ENCODE measurements at regions not wholly inside any gene's neighbourhood (a gene's known extent, or its start where the extent isn't known, plus 50 kb on each side); places are given as distances from the start of the nearest gene placed in this dataset.

DNA sequence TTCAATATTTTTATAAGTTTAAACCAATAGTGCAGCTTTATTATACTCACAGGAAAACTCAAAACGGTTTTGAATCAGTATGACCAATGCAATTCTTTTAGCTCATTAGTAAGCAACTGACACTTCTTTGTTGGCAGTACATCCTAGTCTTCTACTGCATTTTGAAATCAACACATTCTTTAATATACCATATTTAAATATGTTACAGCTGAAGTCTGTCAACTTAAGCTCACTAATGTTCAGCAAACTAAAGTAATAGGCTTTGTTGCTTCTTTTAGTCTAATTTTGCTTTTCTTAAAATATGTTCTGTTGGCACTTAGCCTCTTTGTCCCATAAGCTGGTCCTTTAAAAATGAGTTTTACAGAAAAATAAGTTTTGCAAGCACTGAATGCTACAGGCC, 55.4 kb upstream of the CCBE1 start:
- H3K27ac ChIP-seq = no peak overlapping the region
- TF ChIP-seq, protein P1, sequence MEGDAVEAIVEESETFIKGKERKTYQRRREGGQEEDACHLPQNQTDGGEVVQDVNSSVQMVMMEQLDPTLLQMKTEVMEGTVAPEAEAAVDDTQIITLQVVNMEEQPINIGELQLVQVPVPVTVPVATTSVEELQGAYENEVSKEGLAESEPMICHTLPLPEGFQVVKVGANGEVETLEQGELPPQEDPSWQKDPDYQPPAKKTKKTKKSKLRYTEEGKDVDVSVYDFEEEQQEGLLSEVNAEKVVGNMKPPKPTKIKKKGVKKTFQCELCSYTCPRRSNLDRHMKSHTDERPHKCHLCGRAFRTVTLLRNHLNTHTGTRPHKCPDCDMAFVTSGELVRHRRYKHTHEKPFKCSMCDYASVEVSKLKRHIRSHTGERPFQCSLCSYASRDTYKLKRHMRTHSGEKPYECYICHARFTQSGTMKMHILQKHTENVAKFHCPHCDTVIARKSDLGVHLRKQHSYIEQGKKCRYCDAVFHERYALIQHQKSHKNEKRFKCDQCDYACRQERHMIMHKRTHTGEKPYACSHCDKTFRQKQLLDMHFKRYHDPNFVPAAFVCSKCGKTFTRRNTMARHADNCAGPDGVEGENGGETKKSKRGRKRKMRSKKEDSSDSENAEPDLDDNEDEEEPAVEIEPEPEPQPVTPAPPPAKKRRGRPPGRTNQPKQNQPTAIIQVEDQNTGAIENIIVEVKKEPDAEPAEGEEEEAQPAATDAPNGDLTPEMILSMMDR (conservative IDR thresholded peaks at IDR 0.05) = no peak

DNA sequence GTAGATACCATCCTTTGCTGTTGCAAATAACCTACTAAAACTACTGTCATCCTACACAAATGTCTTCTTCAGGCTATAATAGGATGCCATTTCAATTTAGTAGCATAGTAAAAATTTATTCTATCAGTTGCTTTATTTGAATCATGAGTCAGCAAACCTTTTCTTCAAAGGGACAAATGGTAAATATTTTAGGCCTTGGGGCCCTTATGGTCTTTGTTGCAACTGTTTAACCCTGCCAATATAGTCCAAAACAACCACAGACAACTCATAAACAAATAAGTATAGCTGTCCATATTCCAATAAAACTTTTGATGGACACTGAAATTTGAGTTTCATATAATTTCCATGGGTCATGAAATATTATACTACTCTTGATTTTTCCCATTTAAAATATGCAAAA, 54.0 kb upstream of the CCBE1 start:
- TF ChIP-seq, protein P1 (conservative IDR thresholded peaks at IDR 0.05) = no peak

DNA sequence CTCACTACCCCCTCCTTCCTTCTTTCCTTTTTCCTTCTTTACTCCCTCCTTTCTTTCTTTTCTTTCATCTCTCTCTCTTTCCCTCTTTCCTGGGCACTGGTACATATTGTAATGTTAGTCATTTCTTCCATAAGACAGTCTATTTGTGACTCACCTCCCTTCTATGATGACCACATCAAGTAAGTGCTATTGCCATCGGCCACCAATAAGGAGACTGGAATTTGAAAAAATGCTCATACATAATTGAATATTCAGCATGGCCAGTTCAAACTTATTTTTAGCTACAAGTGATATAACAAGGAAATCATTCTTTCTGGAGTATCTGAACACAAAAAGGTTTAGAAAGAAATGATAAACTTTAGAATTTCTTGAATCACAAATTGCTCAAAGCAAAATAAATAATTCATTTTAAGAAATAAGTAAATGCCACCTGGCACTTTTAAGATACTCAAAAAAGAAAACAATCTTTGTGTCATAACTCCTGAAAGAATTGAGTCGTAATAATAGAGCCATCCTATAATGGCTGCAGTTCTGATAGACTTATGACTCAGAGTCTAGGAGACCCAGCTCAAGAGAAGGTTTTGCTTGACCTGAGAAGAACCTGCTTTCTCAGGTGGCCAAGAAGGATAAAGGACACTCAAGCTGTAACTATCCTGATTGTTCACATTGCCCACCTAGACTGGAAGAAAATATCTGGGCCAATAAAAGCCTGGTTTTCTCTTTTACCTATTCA, 51.6 kb upstream of the CCBE1 start:
- H3K27ac ChIP-seq = no peak overlapping the region
- TF ChIP-seq, protein P1 (conservative IDR thresholded peaks at IDR 0.05) = no peak

More for the DNA sequence above, 54.0 kb upstream of the CCBE1 start:
- no peak overlapping the region for H3K27ac ChIP-seq
